DND-41 (cell line): ENCODE measurements at regions not wholly inside any gene's neighbourhood (a gene's known extent, or its start where the extent isn't known, plus 50 kb on each side); places are given as distances from the start of the nearest gene placed in this dataset.

ENCODE experiments used
- CTCF ChIP-seq: IDR thresholded peaks from 2 replicates; pipeline ENCODE4 v1.5.1; 2012; ENCODE audit warnings: borderline replicate concordance, low read length, moderate library complexity, mild to moderate bottlenecking; ENCODE audit not compliant: poor library complexity, severe bottlenecking; ENCODE audit errors: extremely low read depth
- EZH2 ChIP-seq: IDR thresholded peaks from 3 replicates; pipeline ENCODE4 v1.6.1; 2012; ENCODE audit warnings: borderline replicate concordance, low read depth, mild to moderate bottlenecking, moderate library complexity, low read length, inconsistent platforms; ENCODE audit not compliant: severe bottlenecking

- TF ChIP-seq CTCF = no peak
- TF ChIP-seq EZH2 = no peak
Measured at GRCh38 chr21:17900990-17901385, 81.8 kb upstream of the C21orf91 start.
